Mucosa of descending colon (tissue), 3 donors: ENCODE measurements at regions not wholly inside any gene's neighbourhood (a gene's known extent, or its start where the extent isn't known, plus 50 kb on each side); places are given as distances from the start of the nearest gene placed in this dataset.

Experiments
- ATAC-seq: fragments of 200-7000 bp; cut with Tn5 transposase; one replicate; pipeline ENCODE4 v1.9.1; 2020; ENCODE audit warnings: mild to moderate bottlenecking, moderate library complexity
- DNase-seq, 3 donors: peaks; one replicate each; pipeline ENCODE4 v3.0.0-alpha.2; 2020
- H3K36me3 ChIP-seq: fragments of 200-600 bp; one replicate; pipeline ENCODE4 v1.8.0; 2021; ENCODE audit warnings: low read depth, mild to moderate bottlenecking
- H3K4me1 ChIP-seq: fragments of 200-600 bp; one replicate; pipeline ENCODE4 v1.8.0; 2021; ENCODE audit warnings: low read depth, mild to moderate bottlenecking
- H3K4me3 ChIP-seq: fragments of 200-600 bp; one replicate; pipeline ENCODE4 v1.8.0; 2021; ENCODE audit warnings: mild to moderate bottlenecking
- H3K9me3 ChIP-seq: fragments of 200-600 bp; one replicate; pipeline ENCODE4 v1.8.0; 2021; ENCODE audit warnings: mild to moderate bottlenecking
- CTCF ChIP-seq: fragments of 200-600 bp; IDR thresholded peaks from one replicate; pipeline ENCODE4 v1.8.0; 2022; ENCODE audit warnings: antibody characterized with exemption, mild to moderate bottlenecking
- intact Hi-C, 2 donors: fragments of 100-400 bp; cut with DNase I in 1 of 2; cut with micrococcal nuclease in 1 of 2; formaldehyde crosslinking; loops; one replicate each; pipeline versions ENCODE4 v1.11.0 to v1.11.1; 2022; cut with DNase I, micrococcal nuclease
- donor health status: DM: no; HTN: no; CAD: no; lungs with moderate emphysema.
- donor health status: DM: no; HTN: no; CAD: no.
- donor health status: DM: no; HTN: yes; CAD: no.

- Histone ChIP-seq H3K4me1 (no peaks in the 10 kb centered on the region), H3K4me3 (no peak overlapping the region), H3K36me3 (no peaks in the 10 kb centered on the region), H3K9me3 (no peaks in the 10 kb centered on the region)
- DNase-seq (no peak), ATAC-seq (no peak)
- intact Hi-C loops: no loop called here
- no peak for TF ChIP-seq CTCF
Measured at GRCh38 chr16:63703612-63704011, 1418.3 kb downstream of the CDH11 start.

- intact Hi-C loops: no loop called here
- Histone ChIP-seq H3K4me1 (no peaks in the 10 kb centered on the region), H3K9me3 (no peaks in the 10 kb centered on the region), H3K4me3 (no peak overlapping the region), H3K36me3 (no peaks in the 10 kb centered on the region)
- no peak for ATAC-seq
- TF ChIP-seq CTCF: no peak
- no peak for DNase-seq
Measured at GRCh38 chr16:63702981-63703590, 1418.8 kb downstream of the CDH11 start.

- Histone ChIP-seq H3K4me3 (no peak overlapping the region), H3K9me3 (no peaks in the 10 kb centered on the region), H3K36me3 (no peaks in the 10 kb centered on the region), H3K4me1 (no peaks in the 10 kb centered on the region)
- DNase-seq (no peak), ATAC-seq (no peak)
- no peak for TF ChIP-seq CTCF
- intact Hi-C loops: no loop called here
Measured at GRCh38 chr16:63697736-63698135, 1424.1 kb downstream of the CDH11 start.

- H3K9me3 ChIP-seq: no peaks in the 10 kb centered on the region
- H3K4me1 ChIP-seq: no peaks in the 10 kb centered on the region
- TF ChIP-seq CTCF: no peak
- ATAC-seq (no peak), DNase-seq (no peak)
- no peaks in the 10 kb centered on the region for H3K36me3 ChIP-seq
- intact Hi-C loops: no loop called here
- no peak overlapping the region for H3K4me3 ChIP-seq
Measured at GRCh38 chr16:63695347-63695746, 1426.5 kb downstream of the CDH11 start.

GRCh38 chr16:63690961-63691360 lies 1430.9 kb downstream of the CDH11 start:
- TF ChIP-seq CTCF: no peak
- Histone ChIP-seq H3K9me3 (no peaks in the 10 kb centered on the region), H3K36me3 (no peaks in the 10 kb centered on the region), H3K4me1 (no peaks in the 10 kb centered on the region), H3K4me3 (no peak overlapping the region)
- no peak for ATAC-seq
- intact Hi-C loops: no loop called here
- no peak for DNase-seq

GRCh38 chr16:63690267-63690666 lies 1431.6 kb downstream of the CDH11 start:
- DNase-seq (no peak), ATAC-seq (no peak)
- H3K9me3 ChIP-seq: no peaks in the 10 kb centered on the region
- intact Hi-C loops: no loop called here
- no peak overlapping the region for H3K4me3 ChIP-seq
- no peaks in the 10 kb centered on the region for H3K4me1 ChIP-seq
- no peak for TF ChIP-seq CTCF
- H3K36me3 ChIP-seq: no peaks in the 10 kb centered on the region
